ENCODE measurements at regions not wholly inside any gene's neighbourhood (a gene's known extent, or its start where the extent isn't known, plus 50 kb on each side); places are given as distances from the start of the nearest gene placed in this dataset.
"Not testable (repeated sequence)": the region's sequence is repeated elsewhere in the genome, so short reads cannot be mapped to it uniquely, and the experiment has no call there.

DNA sequence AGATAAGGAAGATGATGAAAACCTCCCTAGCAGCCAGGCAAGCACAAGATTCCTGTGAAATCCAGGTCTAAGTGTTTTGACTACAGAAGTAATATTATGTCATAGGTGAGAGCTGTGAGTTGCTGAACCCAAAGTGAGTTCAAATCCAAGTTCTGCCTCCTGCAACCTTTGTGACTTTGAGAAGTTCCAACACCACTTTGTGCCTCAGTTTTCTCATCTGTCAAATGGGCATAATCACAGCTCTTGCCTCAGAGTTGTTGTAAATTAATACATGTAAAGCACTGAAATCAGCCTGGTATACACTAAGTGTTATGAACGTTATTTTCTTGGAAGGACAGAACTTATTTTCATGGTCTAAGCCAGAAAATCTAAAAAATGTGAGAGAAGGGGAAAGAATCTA, 210.3 kb upstream of the FRG2C start:
- not testable (repeated sequence) for H3K9ac ChIP-seq (ENCODE audit: low read length); H3F3A ChIP-seq (ENCODE audit: insufficient read depth, low read length); H3K79me2 ChIP-seq (ENCODE audit: insufficient read depth, low read length); H3K4me1 ChIP-seq (ENCODE audit: insufficient read depth, low read length, severe bottlenecking); H4K20me1 ChIP-seq (ENCODE audit: insufficient read depth, low read length); H3K9me3 ChIP-seq (ENCODE audit: low read length); H3K9me2 ChIP-seq (ENCODE audit: low read depth, low read length); H3K27ac ChIP-seq (ENCODE audit: low read depth, low read length, poor library complexity, severe bottlenecking); H3K27me3 ChIP-seq (ENCODE audit: insufficient read depth, low read length); H3K36me3 ChIP-seq (ENCODE audit: insufficient read depth, low read length); H3K4me3 ChIP-seq (ENCODE audit: low read depth, low read length, poor library complexity, severe bottlenecking); H2AFZ ChIP-seq (ENCODE audit: low read length); H3K4me2 ChIP-seq (ENCODE audit: low read length)

DNA sequence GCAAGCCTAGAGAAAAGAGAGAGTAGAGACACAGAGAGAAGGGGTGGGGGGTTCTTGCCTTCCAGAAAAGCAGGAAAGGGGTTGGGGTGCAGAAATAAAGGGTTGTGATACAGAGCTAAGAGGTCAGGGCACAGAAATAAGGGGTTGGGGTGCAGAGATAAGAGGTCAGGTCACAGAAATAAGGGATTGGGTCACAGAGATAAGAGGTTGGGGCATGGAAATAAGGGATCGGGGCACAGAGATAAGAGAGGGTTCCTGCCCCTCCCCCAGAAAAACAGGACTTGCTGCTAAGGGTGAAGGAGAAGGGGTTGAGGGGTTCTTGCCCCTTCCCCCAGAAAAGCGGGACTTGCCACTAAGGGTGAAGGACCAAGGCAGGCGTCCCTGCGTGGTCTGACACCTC, 189.6 kb upstream of the FRG2C start:
- not testable (repeated sequence) for H3K27me3 ChIP-seq (ENCODE audit: insufficient read depth, low read length); H3K4me3 ChIP-seq (ENCODE audit: low read depth, low read length, poor library complexity, severe bottlenecking); H3K4me1 ChIP-seq (ENCODE audit: insufficient read depth, low read length, severe bottlenecking); H3K9me3 ChIP-seq (ENCODE audit: low read length); H4K20me1 ChIP-seq (ENCODE audit: insufficient read depth, low read length); H3F3A ChIP-seq (ENCODE audit: insufficient read depth, low read length); H3K36me3 ChIP-seq (ENCODE audit: insufficient read depth, low read length); H3K27ac ChIP-seq (ENCODE audit: low read depth, low read length, poor library complexity, severe bottlenecking); H3K4me2 ChIP-seq (ENCODE audit: low read length); H3K9ac ChIP-seq (ENCODE audit: low read length); H3K79me2 ChIP-seq (ENCODE audit: insufficient read depth, low read length); H3K9me2 ChIP-seq (ENCODE audit: low read depth, low read length); H2AFZ ChIP-seq (ENCODE audit: low read length)

DNA sequence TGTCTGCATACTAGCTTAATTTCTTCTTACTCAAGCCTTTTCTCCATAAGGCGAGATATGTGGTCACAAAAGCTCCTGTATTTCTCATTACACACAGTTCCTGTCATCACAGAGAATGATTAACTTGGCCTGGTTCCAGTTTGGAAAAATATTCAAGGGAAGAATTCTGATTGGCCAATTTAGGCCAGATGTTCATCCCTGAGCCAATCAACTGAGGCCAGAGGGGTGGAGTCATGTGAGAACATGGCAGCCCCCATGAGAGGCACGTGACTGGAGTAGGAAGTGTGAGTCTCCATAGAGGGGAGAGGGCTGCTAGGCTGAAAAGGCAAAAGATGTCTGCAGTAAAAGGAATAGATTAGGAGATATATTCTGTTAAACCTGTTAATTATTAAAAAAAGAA, 167.5 kb upstream of the FRG2C start:
- H3K4me2 ChIP-seq (ENCODE audit: low read length); H3K9ac ChIP-seq (ENCODE audit: low read length); H4K20me1 ChIP-seq (ENCODE audit: insufficient read depth, low read length); H2AFZ ChIP-seq (ENCODE audit: low read length); H3K79me2 ChIP-seq (ENCODE audit: insufficient read depth, low read length); H3K27me3 ChIP-seq (ENCODE audit: insufficient read depth, low read length); H3K27ac ChIP-seq (ENCODE audit: low read depth, low read length, poor library complexity, severe bottlenecking); H3K9me2 ChIP-seq (ENCODE audit: low read depth, low read length); H3F3A ChIP-seq (ENCODE audit: insufficient read depth, low read length); H3K9me3 ChIP-seq (ENCODE audit: low read length); H3K4me1 ChIP-seq (ENCODE audit: insufficient read depth, low read length, severe bottlenecking); H3K4me3 ChIP-seq (ENCODE audit: low read depth, low read length, poor library complexity, severe bottlenecking); H3K36me3 ChIP-seq (ENCODE audit: insufficient read depth, low read length): not testable (repeated sequence)

DNA sequence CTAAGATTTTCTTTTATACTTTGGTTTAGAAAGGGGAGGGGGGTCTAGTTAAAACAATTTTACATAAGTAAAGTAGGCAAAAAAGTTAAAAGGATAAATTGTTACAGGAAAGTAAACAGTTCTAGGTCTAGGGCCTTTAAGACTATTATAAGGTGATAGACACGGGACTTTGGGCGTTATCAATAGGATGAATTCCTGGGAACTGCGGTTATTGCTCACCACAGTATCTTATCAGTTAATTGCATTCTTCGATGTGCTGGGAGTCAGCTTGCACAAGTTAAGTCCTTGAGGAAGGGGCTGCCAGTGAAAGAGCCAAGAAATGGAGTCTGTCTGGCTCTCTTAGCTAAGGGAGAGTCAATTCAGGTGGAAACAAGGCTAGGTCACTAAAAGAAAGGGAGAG, 163.8 kb upstream of the FRG2C start:
- H3K79me2 ChIP-seq (ENCODE audit: insufficient read depth, low read length); H4K20me1 ChIP-seq (ENCODE audit: insufficient read depth, low read length); H2AFZ ChIP-seq (ENCODE audit: low read length); H3F3A ChIP-seq (ENCODE audit: insufficient read depth, low read length); H3K4me3 ChIP-seq (ENCODE audit: low read depth, low read length, poor library complexity, severe bottlenecking); H3K27ac ChIP-seq (ENCODE audit: low read depth, low read length, poor library complexity, severe bottlenecking); H3K4me2 ChIP-seq (ENCODE audit: low read length); H3K9ac ChIP-seq (ENCODE audit: low read length); H3K4me1 ChIP-seq (ENCODE audit: insufficient read depth, low read length, severe bottlenecking); H3K9me2 ChIP-seq (ENCODE audit: low read depth, low read length); H3K27me3 ChIP-seq (ENCODE audit: insufficient read depth, low read length); H3K9me3 ChIP-seq (ENCODE audit: low read length); H3K36me3 ChIP-seq (ENCODE audit: insufficient read depth, low read length): not testable (repeated sequence)

DNA sequence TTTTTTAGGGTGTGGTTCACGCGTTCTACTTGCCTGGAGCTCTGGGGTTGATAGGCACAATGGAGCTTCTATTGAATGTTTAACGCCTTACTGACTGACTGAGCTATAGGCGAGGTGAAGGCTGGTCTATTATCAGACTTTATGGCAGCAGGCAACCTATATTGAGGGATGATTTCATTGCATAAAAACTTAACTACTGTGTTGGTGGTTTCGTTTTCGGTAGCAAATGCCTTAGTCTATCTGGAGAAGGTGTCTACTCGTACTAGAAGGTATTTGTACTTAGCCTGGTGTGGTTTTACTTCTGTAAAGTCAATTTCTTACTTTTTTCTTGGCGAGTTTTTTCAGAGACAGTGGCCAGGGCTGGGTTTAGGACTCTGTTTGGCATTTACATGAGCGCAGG, 162.0 kb upstream of the FRG2C start:
- not testable (repeated sequence) for H3K9me3 ChIP-seq (ENCODE audit: low read length); H3K79me2 ChIP-seq (ENCODE audit: insufficient read depth, low read length); H4K20me1 ChIP-seq (ENCODE audit: insufficient read depth, low read length); H3K36me3 ChIP-seq (ENCODE audit: insufficient read depth, low read length); H3K4me3 ChIP-seq (ENCODE audit: low read depth, low read length, poor library complexity, severe bottlenecking); H3K4me1 ChIP-seq (ENCODE audit: insufficient read depth, low read length, severe bottlenecking); H3K27me3 ChIP-seq (ENCODE audit: insufficient read depth, low read length); H3K27ac ChIP-seq (ENCODE audit: low read depth, low read length, poor library complexity, severe bottlenecking); H3K9ac ChIP-seq (ENCODE audit: low read length); H3K9me2 ChIP-seq (ENCODE audit: low read depth, low read length); H3K4me2 ChIP-seq (ENCODE audit: low read length); H2AFZ ChIP-seq (ENCODE audit: low read length); H3F3A ChIP-seq (ENCODE audit: insufficient read depth, low read length)

DNA sequence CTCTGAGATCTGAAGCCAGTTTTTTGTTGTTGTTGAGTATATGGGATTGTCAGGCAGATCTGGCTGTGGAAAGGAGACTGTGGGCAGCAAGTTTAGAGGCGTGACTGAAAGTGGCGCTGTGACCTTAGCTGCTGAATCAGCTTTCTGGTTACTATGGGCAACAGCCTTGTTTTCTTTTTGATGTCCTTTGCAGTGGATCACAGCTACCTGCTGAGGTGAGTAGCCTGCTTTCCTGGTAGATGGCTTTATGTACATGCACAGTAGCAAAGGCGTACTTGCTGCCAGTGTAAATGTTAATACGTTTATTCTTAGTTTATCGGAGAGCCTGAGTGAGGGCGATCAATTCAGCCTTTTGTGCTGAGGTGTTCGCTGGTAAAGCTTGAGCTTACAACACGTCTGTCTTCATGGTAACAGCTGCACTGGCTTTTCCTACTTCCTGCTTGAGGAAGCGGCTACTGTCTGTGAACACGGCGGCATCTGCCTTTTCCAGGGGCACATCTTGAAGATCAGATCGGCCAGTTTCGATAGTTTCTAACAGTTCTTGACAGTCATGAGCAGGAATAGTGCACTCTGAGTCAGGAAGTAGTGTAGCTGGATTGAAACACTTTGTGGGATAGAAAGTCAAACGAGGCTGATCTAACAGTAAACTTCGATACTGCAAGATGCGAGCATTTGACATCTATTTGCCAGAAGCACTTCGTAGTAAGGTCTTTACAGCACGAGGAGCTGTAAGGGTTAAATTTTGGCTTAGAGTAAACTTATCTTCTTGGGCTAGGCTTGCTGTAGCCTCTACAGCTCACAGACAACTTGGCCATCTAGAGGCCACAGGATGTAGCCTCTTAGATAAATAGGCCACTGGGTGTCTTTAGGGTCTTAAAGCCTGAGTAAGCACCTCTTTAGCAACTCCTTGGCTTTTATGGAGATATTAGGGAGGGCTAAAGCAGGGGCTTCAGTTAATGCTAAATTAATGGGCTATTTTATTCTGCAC, 161.1 kb upstream of the FRG2C start:
- not testable (repeated sequence) for H3K79me2 ChIP-seq (ENCODE audit: insufficient read depth, low read length); H2AFZ ChIP-seq (ENCODE audit: low read length); H3K4me2 ChIP-seq (ENCODE audit: low read length); H3K27me3 ChIP-seq (ENCODE audit: insufficient read depth, low read length); H3K9me2 ChIP-seq (ENCODE audit: low read depth, low read length); H3K9ac ChIP-seq (ENCODE audit: low read length); H3F3A ChIP-seq (ENCODE audit: insufficient read depth, low read length); H4K20me1 ChIP-seq (ENCODE audit: insufficient read depth, low read length); H3K4me3 ChIP-seq (ENCODE audit: low read depth, low read length, poor library complexity, severe bottlenecking); H3K4me1 ChIP-seq (ENCODE audit: insufficient read depth, low read length, severe bottlenecking); H3K27ac ChIP-seq (ENCODE audit: low read depth, low read length, poor library complexity, severe bottlenecking); H3K9me3 ChIP-seq (ENCODE audit: low read length); H3K36me3 ChIP-seq (ENCODE audit: insufficient read depth, low read length)

Data from OCI-LY1 (cell line).